Breast epithelium (tissue), 4 donors: ENCODE measurements at regions not wholly inside any gene's neighbourhood (a gene's known extent, or its start where the extent isn't known, plus 50 kb on each side); places are given as distances from the start of the nearest gene placed in this dataset.
A peak's percentile ranks its signal among the peaks of the same experiment; 100 is the strongest.

ENCODE experiments used
- DNase-seq, 2 donors: peaks; one replicate each; pipeline ENCODE4 v3.0.0-alpha.2; 2019; ENCODE audit warnings: low spot score in 2 of 2
- H3K27ac ChIP-seq, 2 donors: fragments of 200-600 bp; sonication (generic) in 1 of 2; one replicate each; pipeline ENCODE4 v1.5.1; 2016 to 2019; ENCODE audit warnings: mild to moderate bottlenecking in 1 of 2
- H3K27me3 ChIP-seq, 2 donors: fragments of 200-600 bp; sonication (generic) in 1 of 2; one replicate each; pipeline versions ENCODE4 v1.5.1 to v1.6.0; 2017 to 2019; ENCODE audit warnings: control low read depth in 1 of 2, mild to moderate bottlenecking in 1 of 2
- H3K36me3 ChIP-seq: fragments of 200-600 bp; one replicate; pipeline ENCODE4 v1.5.1; 2019
- H3K4me1 ChIP-seq, 2 donors: fragments of 200-600 bp; sonication (generic); one replicate each; pipeline ENCODE4 v1.5.1; 2016 to 2019; ENCODE audit warnings: control low read depth in 1 of 2
- H3K4me3 ChIP-seq, 3 donors: fragments of 200-600 bp; sonication (generic); 1 replicate in 2 of 3; 2 replicates in 1 of 3; pipeline ENCODE4 v1.5.1; 2016 to 2019; ENCODE audit warnings: mild to moderate bottlenecking in 3 of 3, moderate library complexity in 2 of 3
- H3K9me3 ChIP-seq, 2 donors: fragments of 200-600 bp; sonication (generic) in 1 of 2; one replicate each; pipeline ENCODE4 v1.5.1; 2016 to 2019; ENCODE audit warnings: control low read depth in 1 of 2
- CTCF ChIP-seq, 3 donors: fragments of 450-650 bp; IDR thresholded peaks; one replicate each; pipeline ENCODE4 v1.5.1; 2016 to 2017; ENCODE audit warnings: antibody characterized with exemption in 3 of 3, mild to moderate bottlenecking in 3 of 3, moderate library complexity in 3 of 3
- POLR2A ChIP-seq: fragments of 450-650 bp; IDR thresholded peaks from one replicate; pipeline ENCODE4 v1.6.1; 2016; ENCODE audit warnings: antibody characterized with exemption, mild to moderate bottlenecking, moderate library complexity
- POLR2AphosphoS5 ChIP-seq, 3 donors: sonication (generic); formaldehyde crosslinking; IDR thresholded peaks; one replicate each; pipeline ENCODE4 v1.6.1; 2017; ENCODE audit warnings: antibody characterized with exemption in 3 of 3
- intact Hi-C: fragments of 100-400 bp; cut with DNase I; formaldehyde crosslinking; loops from one replicate; pipeline ENCODE4 v1.15.1; 2023; ENCODE audit warnings: low total_unique reads

- H3K27me3 ChIP-seq, result no peaks in the 10 kb centered on the region
- TF ChIP-seq CTCF (IDR thresholded peaks at IDR 0.05) (no peak), POLR2AphosphoS5 (IDR thresholded peaks at IDR 0.05) (no peak), POLR2A (no peak)
- no peaks in the 10 kb centered on the region for H3K9me3 ChIP-seq
- no peaks in the 10 kb centered on the region for H3K36me3 ChIP-seq
- H3K4me3 ChIP-seq, result no peak overlapping the region
- peak overlapping the region in 1 of 2 donors; percentile 21 for H3K27ac ChIP-seq
- DNase-seq, result no peak
- H3K4me1 ChIP-seq, result no peaks in the 10 kb centered on the region
- intact Hi-C loops, result no loop called here
These were observed 141.1 kb downstream of the ESM1 start for GRCh38 chr5:54844266-54844665.

- DNase-seq, result no peak
- no peaks in the 10 kb centered on the region for H3K36me3 ChIP-seq
- no peak overlapping the region for H3K27ac ChIP-seq
- no peaks in the 10 kb centered on the region for H3K4me1 ChIP-seq
- no peaks in the 10 kb centered on the region for H3K9me3 ChIP-seq
- intact Hi-C loops, result no loop called here
- no peak for TF ChIP-seq CTCF (IDR thresholded peaks at IDR 0.05)
- TF ChIP-seq POLR2AphosphoS5 (IDR thresholded peaks at IDR 0.05), result no peak
- no peak for TF ChIP-seq POLR2A
- no peak overlapping the region for H3K4me3 ChIP-seq
- no peaks in the 10 kb centered on the region for H3K27me3 ChIP-seq
These were observed 143.9 kb downstream of the ESM1 start for GRCh38 chr5:54841481-54841880.

- H3K27ac ChIP-seq, result no peak overlapping the region
- no peaks in the 10 kb centered on the region for H3K4me1 ChIP-seq
- H3K9me3 ChIP-seq, result no peaks in the 10 kb centered on the region
- intact Hi-C loops, result no loop called here
- no peaks in the 10 kb centered on the region for H3K27me3 ChIP-seq
- TF ChIP-seq CTCF (IDR thresholded peaks at IDR 0.05) (no peak), POLR2A (no peak), POLR2AphosphoS5 (IDR thresholded peaks at IDR 0.05) (no peak)
- H3K36me3 ChIP-seq, result no peaks in the 10 kb centered on the region
- H3K4me3 ChIP-seq, result no peak overlapping the region
- DNase-seq, result no peak
These were observed 146.6 kb downstream of the ESM1 start for GRCh38 chr5:54838843-54839242.

- intact Hi-C loops, result no loop called here
- DNase-seq, result no peak
- TF ChIP-seq POLR2A (no peak), POLR2AphosphoS5 (IDR thresholded peaks at IDR 0.05) (no peak), CTCF (IDR thresholded peaks at IDR 0.05) (no peak)
- no peaks in the 10 kb centered on the region for H3K36me3 ChIP-seq
- H3K4me1 ChIP-seq, result no peaks in the 10 kb centered on the region
- no peaks in the 10 kb centered on the region for H3K27me3 ChIP-seq
- no peak overlapping the region for H3K4me3 ChIP-seq
- no peak overlapping the region for H3K27ac ChIP-seq
- no peaks in the 10 kb centered on the region for H3K9me3 ChIP-seq
These were observed 147.4 kb downstream of the ESM1 start for GRCh38 chr5:54837981-54838380.

- Histone ChIP-seq H3K27ac (no peak overlapping the region), H3K4me3 (no peak overlapping the region), H3K36me3 (no peaks in the 10 kb centered on the region), H3K27me3 (no peaks in the 10 kb centered on the region), H3K9me3 (no peaks in the 10 kb centered on the region), H3K4me1 (no peaks in the 10 kb centered on the region)
- DNase-seq, result no peak
- TF ChIP-seq CTCF (IDR thresholded peaks at IDR 0.05) (no peak), POLR2A (no peak)
- intact Hi-C loops, result no loop called here
These were observed 148.3 kb downstream of the ESM1 start for GRCh38 chr5:54837093-54837492.
